ENCODE measurements at regions not wholly inside any gene's neighbourhood (a gene's known extent, or its start where the extent isn't known, plus 50 kb on each side); places are given as distances from the start of the nearest gene placed in this dataset.
"Not testable (repeated sequence)": the region's sequence is repeated elsewhere in the genome, so short reads cannot be mapped to it uniquely, and the experiment has no call there.

DNA sequence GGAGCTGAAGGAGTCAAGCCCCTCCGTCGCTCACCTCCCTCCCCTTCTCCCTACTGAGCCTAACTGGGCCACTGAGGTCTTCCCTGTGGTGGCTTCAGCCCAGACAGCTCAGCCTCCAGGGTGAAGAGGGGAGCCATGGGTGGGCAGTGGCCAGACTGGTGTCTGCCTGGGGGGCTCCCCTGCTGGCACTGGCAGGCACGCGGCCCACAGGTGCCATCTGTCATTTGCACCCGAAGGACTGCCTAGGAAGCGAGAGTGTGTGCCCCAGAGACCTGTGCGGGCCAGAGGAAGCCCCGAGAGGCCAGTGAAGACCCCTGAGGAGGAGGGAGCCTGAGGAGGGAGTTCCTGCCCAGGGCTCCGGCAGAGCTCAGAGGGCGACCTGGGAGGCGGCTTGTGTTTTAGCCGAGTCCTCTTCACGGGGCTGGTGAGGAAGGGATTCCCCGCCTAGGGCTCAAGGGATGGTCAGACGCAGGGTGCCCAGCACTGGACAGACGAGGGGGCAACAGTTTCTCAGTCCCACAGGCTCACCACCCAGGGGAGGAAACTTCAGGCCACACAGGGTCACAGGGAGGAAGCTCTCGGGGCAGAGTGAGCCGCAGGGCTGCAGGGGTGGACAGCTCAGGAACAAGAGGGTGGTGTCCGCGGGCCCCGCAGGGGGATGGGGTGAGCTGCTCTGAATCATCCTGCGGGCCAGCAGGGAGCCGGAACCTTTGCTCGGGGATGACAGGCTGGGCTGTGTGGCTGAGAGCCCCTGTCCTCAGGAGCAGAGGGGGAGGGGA lies 76.2 kb upstream of the PPP2R2D start:
- no peak for FAIRE-seq

DNA sequence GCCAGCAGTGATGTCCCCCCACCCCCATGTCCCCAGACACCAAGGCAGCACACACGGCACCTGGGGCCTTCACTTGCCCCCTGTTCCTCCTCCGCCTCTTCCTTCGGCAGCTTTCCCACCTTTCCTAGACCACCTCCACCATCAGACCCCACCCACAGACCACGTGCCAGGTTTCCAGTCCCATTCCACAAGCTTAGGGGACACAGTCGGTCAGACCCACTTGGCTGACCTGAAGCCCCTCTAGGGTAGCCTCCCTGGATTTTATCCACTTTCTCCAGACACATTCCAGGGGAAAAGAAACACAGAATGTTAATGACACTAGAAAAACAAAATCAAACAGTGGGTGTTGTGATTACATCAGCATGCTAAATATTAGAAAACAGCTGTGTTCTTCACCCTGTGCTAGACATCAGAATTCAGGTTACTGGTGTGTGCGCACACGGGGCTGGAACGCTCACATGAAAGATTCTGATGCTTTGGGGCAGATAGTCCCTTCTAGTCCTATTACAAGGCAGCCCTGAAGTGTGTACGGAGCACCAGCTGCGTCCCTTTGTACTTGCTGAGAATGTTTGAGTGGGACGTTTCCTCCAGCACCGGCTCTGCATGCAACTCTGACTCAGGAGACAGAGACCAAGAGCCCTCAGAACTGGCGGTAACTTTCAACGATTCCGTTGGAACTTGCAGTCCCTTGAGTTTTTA lies 75.5 kb upstream of the PPP2R2D start:
- no peak for FAIRE-seq

DNA sequence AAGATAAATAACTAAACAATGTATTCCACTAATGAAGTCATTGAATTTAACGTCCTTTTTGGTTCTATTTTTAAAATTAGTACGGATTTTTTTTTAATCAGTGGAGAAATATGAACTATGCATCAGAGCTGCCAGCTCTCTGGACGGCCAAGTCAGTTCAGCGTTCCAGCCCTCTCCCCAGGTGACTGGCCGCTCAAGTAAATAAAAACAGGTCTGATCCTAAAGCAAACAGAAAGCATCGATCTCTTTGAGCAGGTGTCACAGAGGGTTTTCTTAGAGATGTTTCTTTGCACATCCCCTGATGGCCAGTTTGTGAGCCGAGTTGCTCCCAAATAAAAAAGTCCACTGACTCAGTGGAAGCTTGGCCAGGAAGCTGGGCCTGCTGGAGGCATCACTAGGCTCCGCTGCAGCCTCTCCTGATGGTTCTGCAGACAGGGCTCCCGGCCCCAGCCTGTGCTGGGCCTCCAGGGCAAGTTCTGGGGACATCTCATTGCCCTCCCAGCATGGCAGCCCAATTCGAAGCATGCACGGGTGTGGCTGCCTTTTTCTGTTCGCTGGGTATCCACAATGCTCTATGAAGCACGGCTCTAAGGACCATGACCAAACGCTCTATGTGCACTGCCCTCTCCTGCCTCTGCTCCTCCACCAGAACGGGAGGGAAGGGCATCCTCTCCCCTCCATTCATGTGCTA lies 74.7 kb upstream of the PPP2R2D start:
- no peak for FAIRE-seq

DNA sequence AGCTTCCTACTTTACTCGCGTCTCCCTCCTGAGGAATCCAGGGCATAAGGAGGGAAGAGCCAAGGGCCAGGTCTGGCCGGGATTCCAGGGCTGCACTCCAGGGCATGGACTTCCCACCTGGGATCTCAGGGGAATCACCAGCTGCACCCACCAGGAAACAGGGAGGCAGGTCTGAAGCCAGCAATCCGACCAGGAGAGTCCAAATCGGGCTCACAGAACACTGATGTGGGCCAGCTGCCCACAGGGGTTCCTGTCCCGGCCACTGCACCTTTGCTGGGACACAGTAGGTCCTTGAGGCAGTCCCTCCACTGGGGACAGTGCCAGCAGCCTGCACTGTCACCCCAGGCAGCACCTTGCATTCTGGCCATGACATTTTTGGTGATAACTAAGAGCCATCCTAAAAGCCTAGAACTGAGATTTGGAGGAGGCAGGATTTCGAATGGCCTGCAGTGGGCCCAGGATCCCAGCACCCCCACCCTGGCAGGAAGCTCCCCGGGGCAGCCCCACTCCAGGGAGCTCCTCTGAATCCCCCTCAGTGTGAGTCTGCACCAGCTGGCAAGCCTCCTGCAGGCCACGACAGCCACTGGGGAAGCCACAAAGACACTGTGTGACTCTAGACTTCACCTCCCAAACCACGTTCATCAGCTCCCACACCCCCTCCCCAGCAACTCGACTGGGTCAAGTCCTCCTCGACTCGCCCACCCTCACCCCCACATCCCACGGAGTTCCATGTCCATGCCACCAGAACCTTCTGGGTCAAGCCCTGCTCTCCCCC lies 71.5 kb upstream of the PPP2R2D start:
- no peak for FAIRE-seq

DNA sequence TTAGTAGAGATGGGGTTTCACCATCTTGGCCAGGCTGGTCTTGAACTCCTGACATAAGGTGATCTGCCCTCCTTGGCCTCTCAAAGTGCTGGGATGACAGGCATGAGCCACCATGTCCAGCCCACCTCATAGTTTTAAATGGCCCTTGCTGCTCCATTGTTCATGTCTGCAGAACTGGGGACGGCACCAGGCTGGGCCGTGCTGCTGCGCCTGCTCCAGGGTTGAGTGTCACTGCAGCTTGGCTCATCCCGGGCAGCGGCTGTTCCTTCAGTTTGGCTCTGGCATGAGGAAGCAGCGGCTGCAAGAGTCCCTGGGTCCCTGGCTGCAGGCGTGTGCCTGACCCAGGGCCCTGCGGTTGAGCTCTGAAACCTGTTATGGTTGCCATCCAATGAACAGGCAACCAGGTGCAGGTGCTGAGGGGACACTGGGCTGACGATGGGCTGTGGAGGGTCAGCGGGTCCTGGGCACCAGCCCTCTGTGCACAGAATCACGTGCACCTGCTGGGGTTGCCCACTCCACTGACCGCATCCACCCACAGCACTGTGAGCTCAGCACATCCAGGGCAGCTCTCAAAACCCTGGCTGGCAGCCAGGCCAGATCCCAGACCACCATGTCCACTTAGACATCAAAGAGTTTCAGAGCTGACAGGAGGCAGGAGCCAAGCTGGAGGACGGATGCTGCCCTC lies 70.2 kb upstream of the PPP2R2D start:
- no peak for FAIRE-seq

DNA sequence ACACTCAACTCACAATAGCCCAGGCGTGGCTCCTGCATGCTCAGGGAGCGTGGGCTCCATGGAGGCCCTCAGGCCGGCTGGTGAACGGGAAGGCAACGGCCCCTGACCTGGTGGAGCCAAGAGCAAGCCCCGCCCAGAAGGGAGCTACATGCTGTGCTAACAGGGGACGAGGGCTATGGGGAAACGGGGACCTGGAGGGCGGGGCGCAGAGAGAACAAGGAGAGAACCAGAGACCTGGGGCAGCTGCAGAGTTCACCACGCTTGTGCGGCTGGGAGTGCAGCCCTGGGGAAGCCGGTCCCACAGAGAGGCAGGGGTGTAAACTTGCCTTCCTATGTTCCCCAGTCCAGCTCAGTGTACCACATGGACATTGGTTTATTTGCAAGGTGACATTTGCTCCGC lies 69.2 kb upstream of the PPP2R2D start:
- FAIRE-seq: no peak

DNA sequence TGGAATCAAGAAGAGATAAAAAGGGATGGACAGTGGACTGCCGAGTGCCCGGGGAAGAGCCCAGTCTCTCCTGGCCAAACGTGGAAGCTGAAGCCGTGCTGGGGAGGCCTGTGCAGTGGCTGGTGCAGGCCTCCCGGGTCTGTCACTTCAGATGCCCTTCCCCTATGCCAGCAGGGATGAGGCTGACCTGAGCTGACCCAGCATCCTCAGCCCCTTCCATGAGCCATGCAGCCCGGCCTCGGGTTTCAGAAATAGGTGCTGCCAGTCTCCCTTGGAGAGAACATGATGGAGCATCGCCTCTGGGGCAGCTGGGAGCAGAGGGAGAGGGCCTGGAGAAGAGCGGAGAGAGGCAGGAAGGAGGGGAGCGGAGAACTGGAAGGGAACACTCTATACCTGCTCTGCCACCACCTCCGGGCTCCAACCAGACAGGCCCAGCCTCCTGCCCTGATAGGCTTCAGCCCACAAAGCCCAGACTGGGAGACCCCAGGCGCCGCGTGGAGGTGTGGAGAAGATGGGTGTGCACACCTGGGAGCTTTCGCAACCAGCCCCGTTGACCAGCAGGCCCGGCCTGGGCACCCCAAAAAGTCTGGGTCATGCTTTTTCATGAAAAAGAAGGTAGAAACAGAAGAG lies 68.6 kb upstream of the PPP2R2D start:
- FAIRE-seq: no peak

DNA sequence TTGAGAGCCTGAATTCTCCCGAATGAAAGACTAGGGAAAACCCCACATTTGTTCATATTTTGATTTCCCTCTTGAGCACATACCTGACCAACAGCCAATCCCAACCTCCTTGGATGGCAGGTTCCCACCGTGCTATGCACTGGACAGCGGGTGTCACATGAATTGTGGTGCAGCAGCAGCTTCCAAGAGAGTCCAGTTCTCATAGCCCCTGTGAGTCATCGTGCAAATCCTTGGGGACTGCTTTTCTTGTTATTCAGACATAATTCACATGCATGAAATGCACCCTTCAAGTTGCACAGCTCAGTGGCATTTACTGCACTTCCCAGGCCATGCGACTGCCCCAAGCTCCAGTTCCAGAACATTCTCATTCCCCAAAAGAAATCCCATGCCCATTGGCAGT lies 67.8 kb upstream of the PPP2R2D start:
- FAIRE-seq: no peak

DNA sequence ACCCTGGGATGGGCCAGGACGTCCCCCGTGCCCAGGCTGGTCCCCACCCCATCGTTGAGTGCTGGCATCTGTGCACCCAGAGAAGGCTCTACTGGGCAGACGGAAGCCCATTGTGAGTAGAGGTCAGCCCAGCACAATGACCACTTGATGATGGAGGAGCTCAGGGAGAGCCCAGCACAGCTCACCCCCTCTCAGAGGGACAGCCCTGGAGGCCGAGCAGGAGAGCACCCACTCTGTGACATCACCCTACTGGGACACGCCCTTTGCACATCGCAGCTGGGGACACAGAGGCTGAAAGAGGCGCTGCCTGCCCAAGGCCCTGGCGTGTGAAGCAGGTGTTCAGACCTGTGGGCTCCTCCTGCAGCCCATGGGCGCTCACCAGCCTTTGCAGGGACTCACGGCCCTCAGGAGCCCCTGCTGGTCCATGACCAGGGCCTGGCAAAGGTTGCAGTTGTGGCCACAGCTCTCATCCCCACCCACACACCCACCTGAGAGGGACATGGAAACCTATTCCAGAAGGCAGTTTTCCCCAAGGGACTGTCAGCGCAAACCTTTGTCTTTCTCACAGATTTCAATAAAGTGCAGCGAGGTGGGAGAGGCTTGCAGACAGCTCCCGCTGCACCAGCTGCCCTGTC lies 67.2 kb upstream of the PPP2R2D start:
- no peak for FAIRE-seq

DNA sequence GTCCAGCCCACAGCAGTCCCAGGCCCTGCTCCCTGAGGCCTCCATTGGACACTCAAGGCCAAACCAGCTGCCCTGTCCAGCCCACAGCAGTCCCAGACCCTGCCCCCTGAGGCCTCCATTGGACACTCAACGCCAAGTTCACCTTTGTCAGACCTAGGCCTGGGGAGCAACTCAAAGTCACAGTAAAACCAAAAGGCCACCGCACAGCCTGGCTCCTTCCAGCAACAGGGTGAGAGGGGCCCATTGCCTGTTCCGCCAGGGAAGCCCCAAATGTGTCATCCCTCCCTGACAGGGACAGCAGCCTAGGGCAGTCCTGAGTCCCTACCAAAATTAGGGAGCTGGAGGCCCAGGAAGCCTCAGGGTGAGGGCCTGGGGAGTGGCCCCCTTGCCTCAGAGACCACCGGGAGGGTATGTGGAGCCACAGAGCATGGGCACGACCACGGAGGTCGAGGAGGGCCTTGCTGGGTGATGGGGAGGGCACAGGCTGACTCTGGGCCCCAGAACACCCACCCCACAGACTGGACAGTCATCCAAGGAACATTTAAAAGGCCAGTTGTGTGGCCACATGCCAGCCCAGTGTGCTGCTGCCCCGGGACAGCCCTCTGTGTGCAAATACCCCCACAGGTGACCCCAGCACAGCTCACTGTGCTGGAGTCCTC lies 66.5 kb upstream of the PPP2R2D start:
- FAIRE-seq: no peak

DNA sequence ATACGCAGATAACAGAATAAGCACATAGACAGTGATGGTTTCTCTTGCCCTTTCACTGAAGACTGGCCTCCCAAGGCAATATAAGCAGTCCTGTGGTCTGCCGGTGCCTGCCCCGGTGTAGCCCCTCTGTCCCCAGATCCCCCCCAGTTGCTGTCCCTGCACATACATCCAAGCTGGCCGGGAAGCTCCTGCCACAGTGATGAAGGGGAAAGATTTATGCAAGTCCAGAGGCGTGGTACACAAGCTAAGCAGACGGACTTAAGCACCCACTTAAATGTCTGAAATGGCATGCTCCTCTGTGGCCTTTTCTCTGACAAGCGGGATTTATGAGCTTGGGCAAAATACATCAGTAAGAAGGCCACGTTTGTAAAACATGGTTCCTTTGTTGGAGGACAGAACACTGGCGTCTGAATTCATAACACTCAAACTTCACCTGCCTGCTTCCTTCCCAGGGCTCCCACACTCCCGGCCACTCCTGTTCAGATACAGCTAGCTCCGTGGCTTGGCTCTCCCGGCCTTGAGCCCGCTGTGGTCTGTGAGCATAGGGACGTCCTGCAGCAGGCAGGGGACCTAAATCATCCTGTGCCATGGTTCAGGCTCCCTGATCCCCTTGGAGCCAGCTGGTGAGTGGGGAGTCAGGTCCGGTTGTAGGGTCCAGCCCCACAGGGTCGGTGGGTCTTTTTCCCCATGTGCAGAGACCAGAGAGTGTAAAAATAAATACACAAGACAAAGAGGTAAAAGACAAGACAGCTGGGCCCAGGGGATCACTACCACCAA lies 61.7 kb upstream of the PPP2R2D start:
- FAIRE-seq: no peak

DNA sequence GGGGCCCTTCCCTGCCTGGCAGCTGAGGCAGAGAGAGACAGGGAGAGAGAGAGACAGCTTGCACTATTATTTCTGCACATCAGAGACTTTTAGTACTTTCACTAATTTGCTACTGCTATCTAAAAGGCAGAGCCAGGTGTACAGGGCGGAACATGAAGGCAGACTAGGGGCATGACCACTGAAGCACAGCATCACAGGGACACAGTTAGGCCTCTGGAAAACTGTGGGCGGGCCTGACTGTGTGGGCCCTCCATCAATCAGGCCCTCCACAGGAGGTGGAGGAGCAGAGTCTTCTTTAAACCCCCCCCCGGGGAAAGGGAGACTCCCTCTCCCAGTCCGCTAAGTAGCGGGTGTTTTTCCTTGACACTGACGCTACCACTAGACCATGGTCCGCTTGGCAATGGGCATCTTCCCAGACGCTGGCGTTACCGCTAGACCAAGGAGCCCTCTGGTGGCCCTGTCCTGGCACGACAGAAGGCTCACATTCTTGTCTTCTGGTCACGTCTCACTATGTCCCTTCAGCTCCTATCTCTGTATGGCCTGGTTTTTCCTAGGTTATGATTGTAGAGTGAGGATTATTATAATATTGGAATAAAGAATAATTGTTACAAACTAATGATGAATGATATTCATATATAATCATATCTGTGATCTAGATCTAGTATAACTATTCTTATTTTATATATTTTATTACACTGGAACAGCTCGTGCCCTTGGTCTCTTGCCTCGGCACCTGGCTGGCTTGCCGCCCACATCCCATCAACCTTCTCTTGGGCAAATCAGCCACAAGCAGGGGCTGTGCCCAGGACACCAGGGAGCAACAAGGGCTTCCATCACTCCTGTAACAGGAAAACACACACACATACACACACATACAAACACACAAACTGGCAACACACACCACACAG lies 60.7 kb upstream of the PPP2R2D start:
- not testable (repeated sequence) for FAIRE-seq

DNA sequence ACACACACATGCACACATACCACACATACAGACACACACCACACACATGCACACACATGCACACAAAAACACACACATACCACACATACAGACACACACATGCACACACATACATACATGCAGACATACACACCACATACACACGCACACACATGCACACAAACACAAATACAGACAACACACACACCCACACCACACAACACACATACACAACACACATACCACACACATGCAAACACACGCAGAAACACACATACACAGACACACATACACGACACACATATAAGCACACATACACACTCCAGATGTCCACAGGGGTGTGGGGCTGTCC lies 60.1 kb upstream of the PPP2R2D start:
- FAIRE-seq: no peak

DNA sequence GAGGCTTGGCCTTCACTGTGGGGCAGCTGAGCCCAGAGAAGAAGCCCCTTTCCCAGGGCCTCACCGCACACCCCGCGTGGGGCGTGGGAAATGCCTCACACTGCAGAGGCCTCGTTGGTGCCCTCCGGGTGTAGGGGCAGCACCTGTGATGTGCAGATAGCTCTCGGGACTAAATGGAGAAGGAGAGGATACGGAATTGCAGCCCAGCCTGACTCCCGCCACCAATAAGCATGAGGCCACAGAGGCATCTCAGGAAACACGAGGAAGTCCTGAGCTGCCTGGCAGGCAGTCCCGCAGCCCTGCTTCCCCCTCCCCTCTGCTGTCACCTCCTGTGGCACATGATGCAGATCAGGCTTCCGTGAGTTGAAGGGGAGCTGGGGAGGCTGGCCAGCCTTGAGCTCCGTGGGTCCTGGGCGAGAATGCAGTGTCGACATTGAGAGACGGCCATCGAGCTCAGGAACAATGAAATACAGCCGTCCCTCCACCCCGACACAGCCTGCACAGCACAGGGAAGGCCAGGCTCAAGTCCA lies 59.6 kb upstream of the PPP2R2D start:
- FAIRE-seq: no peak

DNA sequence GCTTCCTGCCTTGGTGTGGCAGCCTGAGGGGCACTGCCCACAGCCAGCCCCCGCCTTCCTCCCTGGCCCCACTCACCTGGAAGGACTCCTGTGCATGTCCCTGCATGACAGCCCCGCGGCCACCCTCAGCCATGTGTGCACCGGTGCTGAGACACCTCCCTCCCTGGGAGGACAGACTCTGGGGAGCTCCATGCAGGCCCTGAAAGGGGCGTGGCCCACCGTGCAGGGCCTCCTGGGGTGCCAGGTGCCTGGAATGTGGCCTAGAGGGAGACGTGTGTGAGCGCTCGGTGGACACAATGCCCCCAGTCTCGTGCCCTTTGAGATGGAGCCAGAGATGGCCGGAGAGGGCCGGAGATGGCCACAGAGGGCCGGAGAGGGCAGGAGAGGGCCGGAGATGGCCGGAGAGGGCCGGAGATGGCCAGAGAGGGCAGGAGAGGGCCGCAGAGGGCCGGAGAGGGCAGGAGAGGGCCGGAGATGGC lies 59.1 kb upstream of the PPP2R2D start:
- FAIRE-seq: no peak

DNA sequence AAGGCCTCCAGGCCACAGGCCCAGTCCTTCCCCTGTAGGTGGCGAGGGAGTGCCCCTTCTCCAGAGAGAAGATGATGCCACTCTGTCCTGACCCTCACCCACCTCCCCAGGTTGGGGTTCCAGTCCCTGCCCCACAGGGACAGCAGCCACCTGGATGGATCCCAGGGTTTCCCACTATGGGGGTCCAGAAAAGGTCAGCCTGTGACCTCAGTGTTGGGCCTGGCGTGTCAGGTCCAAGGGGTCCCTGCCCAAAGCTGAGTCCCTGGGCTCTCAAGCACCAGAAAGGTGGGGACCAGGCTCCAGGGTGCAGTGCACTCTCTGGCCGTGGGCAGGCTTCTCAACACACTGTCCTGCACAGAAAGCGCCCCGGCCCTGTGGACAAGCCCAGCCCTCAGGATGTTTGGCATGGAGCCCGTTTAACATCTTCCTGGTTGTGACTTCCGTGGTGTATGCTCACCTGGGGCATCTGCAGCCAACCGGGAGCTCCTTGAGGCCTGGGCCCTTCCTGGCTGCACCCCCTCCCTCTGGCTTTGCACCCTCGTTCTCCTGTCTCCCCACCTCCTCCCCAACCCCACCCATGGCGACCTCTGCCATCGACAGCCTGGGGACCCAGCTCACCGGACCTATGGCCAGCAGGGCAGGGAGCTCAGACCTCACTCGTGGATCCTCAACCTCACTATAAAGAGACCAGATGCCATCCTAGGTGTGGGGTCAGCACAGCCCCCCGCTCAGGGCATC lies 58.3 kb upstream of the PPP2R2D start:
- FAIRE-seq: no peak

DNA sequence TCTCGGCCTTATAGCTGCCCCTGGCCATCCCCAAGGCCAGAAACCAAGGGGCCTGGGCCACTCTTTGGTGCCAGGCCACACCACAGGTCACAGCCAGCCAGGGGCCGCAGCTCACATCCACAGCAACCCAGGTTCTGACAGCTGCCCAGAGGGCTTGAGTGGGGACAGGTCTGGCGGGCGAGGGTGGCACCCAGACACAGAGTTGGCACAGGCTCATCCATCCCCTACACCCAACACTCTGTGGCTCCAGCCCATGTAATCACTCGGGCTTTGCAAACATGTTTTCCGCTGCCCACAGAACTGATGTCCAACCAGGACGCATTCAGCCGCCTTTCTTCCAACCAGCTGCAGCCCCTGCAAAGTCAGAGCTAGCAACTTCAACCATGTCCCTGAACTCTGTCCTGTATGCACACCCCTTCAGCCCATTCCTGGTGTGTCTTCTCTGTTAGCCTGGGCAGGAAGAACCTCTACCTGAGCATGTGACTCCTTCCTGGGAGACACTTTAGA lies 57.7 kb upstream of the PPP2R2D start:
- no peak for FAIRE-seq

DNA sequence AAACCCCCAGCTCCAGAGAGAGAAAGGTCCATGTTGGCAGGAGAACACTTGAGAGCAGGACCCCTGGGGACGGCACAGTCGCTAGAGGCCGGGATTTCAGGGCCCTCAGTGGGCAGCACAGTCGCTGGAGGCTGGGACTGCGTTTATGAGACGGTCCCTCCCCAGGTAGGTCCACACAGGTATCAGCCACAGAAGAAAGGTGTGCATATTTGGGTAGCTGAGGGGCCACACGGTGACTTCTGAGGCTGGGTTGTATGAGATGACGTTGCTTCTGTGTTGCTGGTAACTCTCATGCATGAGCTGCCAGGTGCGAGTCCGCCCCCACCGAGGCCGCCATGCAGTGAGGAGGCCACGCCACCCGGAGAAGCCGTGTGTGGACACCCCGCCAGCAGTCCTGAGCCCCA lies 56.9 kb upstream of the PPP2R2D start:
- no peak for FAIRE-seq
